Limb (tissue), 2 donors: ENCODE measurements at regions not wholly inside any gene's neighbourhood (a gene's known extent, or its start where the extent isn't known, plus 50 kb on each side); places are given as distances from the start of the nearest gene placed in this dataset.
"Not testable (repeated sequence)": the region's sequence is repeated elsewhere in the genome, so short reads cannot be mapped to it uniquely, and the experiment has no call there.

Experiments used
- DNase-seq, 2 donors: peaks; one replicate each; pipeline ENCODE4 v3.0.0-alpha.2; 2016; ENCODE audit errors: extremely low spot score in 2 of 2

DNA sequence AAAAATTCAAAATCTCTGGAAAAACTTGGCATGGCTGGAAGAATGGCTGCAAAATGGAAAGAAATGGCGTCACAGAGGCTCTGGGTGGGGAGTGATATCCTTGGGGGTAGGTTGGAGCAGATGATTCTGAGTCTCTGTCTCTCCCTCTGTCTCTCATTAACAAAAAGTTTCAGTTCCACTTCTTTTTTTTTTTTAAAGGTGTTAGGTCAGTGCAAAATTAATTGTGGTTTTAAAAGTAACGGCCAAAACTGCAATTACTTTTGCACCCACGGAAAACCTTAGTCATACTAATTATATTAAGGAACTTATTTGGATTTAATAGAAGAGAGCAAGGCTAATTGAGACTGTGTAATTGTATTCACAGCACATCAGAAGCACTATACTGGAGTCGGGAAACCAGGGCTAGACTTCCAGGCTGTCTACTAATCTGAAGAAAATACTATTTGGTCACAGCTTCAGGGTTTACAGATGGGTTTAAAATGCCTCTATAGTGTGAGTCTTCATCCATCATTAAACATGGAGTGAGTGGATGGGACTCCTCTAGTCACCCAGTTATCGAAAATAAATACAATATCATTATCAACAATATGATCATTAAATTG is 289.1 kb upstream of the PLD5 start:
- DNase-seq: no peak

DNA sequence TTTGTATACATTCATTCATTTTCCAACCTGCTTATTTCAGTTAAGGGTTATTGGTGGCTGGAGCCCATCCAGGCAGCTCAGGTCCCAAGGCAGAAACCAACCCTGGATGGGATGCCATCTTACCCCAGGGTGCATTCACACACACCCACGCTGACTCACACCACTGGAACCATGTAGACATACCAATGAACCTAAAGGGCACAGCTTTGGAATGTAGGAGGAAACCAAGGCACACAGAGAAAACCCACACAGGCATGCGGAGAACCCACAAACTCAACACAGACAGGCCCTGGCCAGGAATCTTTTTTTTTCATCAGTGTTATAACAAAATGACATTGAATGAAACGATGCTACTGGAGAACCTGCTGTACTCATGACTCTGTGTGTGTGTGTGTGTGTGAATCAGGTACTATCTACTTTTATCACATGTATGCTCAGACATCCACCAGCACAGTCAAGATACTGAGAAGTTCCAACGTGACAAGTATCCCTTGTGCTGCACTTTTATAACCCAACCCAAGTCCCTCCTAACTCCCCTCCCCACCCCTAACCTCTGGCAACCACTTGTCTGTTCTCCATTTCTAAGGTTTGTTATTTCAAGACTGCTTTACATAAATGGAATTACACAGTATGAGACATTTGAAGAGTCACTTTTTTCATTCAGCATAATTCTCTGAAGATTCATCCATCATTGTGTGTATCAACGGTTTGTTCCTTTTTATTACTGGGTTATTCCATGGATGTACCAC is 286.8 kb upstream of the PLD5 start:
- DNase-seq: no peak

DNA sequence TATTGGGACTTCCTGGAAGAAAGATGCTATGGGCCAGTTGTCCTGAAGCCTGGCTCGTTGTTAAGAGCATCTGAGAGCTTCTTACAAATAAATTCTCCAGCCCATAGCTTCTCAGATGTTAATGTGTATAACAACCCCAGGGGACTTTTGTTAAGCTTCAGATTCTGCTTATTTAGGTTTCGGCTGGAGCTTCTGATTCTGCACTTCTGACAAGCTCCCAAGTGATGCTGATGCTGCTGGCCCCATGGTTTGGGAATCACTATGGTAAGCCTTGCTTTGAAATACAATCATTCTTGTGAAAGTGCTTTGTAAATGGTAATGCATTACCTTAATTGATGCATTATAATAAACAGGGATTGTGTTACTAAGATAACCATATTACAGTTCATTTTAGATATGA is 281.8 kb upstream of the PLD5 start:
- no peak for DNase-seq

DNA sequence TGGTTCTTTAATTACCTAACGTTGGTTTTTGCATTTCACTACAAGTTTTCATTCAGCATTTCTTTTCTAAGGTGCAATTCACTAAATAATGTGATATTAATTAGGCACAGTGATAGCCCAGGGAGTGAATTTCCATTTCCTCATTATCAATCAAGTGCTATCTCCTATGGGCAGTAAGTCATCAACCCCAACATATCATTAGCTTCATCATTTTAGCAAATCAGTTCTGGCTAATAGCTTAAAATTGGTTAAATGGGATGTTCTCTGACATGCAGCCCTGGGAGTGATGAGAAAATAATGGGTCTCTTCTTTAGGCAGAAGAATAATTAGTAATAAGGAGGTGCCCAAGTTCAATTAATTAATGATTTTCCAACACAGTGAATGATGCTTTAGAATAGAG is 280.9 kb upstream of the PLD5 start:
- DNase-seq: not testable (repeated sequence)

DNA sequence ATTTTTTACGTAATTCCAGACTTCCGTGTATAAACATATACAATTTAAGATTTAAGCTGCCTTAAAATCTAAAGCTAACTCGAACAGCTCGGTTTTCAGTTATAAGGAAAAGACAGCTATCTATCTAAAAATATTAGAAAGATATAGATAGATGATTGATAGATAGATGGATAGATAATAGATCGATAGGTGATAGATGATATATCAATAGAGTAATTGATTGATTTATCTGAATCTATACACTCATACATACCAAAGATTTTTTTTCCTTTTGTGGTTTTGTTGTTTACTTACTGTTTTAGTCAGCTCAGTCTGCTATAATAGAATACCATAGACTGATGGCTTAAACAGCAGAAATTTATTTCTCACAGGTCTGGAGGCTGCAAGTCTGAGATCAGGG is 278.5 kb upstream of the PLD5 start:
- DNase-seq: no peak

DNA sequence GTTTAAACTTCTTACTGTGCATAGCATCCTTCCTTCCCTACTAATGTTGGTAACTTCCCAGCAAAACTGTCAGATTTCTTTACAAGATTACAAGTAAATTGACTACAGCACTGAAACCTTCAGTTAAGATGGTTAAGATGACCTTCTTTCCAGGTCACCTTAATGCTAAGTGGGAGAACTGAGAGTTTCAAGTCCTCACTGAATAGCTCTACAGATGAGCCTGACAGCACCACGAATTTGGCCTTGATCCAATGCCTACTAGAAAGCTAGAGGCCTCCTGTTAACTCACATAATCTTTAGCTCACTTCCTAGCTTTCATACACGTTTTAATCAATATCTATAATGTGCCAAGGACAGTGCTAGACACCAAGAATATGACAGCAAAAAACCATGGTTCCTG is 276.0 kb upstream of the PLD5 start:
- DNase-seq: no peak

DNA sequence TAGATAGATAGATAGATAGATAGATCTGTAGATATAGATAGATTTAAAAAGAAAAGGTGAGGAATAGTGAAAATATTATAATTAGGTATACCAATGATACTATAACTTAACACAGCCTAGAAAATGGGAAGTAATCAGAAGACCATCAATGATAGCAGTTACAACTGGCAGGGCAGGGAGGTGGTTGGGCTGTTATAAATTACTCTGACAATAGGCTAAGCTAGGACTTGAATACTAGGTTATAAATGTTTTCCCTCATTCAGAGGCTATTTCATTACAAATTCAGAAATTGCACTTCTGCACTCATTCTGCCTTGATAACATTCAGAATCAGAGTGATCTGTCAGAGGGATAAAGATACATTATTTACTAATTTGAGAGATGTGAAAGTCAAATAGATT is 273.4 kb upstream of the PLD5 start:
- DNase-seq: no peak

DNA sequence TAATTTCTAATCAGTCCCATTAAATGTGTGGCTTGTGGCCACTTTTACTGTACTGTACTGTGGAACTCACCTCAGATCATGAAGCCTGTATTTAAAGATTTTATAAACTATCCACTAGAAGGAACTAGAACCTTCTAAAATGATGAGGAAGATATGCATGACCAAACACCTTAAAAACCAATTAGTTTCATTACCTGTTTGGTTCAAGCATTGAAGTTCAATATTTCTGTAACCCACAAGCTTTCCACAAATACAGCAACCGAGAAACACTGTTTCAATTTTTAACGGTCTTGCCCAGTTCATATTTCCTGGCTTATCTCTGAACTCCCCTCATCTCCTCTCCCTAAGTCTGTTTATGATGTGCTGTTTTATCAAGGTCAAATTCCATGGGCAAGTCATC is 264.3 kb upstream of the PLD5 start:
- DNase-seq: no peak

DNA sequence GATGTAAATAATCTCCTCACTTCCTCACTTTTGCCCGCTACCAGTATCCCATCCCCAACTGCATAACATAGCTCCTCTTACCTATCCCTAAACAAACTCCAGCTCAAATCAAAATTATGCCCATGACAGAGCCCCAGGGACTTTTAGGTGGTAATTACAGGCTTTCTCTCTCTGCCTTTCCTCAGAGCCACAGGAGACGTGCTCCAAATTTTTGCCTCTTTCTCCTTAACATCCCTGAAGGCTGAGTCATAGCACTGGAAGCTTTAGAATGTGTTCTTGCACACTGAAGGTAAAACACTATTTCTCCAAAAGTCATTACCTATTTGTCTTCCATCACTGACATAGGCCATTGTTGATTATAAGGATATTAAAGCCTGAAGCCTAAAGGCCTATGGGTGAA is 263.5 kb upstream of the PLD5 start:
- DNase-seq: no peak

DNA sequence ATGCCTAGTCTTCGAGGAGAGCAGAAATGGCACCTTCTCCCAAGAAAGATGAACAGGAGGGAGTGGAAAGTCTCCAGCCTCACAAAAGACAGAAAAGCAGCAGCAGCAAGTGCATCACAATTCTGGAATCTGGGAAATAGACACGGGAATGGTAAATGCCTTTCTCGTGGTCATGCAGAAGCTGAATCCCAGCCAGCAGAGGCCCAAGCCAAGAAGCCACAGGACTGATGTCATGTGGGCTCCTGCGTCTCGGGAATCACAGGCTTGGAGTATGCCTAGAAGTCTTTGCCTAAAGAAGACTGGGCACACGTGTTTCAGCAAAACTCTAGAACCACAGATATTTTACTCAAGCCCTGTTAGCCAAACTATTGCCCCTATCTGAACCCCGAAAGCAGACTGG is 260.3 kb upstream of the PLD5 start:
- DNase-seq: no peak

DNA sequence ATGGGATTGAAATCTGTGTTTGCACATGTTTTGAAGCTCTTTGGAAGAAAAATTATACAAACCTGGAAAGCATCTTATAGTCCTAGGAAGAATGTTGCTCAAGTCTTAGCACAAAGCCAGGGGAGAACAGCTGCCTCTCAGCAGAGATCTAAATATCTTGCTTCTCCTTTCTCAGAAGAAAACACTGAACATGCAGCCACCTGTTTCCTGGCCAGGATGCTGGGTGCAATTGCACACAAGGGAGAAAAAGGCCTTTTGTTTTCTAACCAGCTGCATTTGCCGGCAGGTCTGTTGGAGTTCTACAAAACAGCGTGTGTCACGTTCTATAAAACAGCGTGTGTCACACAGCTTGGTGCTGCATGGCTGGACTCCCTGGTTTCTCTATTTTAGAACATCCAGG is 259.6 kb upstream of the PLD5 start:
- peak in 1 of 2 donors; percentile 5 for DNase-seq

DNA sequence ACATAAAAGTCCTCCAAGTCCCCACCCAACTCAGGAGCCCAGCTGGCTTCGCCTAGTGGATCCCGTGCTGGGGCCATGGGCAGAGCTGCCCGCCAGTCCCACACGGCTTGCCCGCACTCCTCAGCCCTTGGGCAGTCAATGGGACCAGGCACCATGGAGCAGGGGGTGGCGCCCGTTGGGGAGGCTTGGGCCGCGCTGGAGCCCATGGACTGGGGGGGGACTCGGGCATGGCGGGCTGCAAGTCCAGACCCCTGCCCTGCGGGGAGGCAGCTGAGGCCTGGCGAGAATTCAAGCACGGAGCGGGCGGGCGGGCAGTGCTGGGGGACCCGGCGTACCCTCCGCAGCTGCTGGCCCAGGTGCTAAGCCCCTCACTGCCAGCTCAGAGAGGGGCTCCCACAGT is 249.8 kb upstream of the PLD5 start:
- DNase-seq: no peak

DNA sequence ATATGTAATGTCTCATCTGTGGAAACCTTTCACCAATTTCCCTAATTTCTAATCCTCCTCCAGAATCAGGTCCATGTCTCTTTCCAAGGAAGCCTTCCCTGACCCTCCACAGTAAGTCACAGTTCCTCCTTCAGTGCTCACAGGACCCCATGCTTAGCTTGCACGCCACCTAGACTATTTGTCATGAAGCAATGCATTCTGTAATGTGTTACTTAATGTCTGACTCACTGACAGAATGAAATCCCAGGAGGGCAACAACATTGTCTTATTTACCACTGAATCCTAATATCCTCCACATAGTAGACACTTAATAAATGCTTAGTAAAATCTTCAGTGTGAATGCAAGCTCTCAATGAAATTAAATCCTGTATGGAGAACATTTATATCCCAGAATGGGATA is 245.9 kb upstream of the PLD5 start:
- DNase-seq: no peak

DNA sequence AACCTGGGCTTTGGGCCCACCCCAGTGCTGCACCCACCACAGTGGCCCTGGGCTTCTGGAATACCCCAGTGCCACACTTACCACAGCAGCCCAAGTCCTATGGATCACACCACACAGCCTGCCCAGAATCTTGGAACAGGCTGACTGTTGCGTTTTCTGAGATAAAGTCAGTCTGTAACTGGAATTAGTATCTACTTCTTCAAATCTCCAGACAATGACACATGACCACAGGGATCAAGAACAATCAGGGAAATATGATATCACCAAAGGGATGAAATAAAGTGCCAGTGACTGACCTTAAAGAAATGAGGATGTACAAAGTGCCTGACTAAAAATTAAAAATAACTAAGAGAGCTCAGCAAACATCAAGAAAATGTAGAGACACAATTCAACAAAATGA is 239.7 kb upstream of the PLD5 start:
- no peak for DNase-seq

DNA sequence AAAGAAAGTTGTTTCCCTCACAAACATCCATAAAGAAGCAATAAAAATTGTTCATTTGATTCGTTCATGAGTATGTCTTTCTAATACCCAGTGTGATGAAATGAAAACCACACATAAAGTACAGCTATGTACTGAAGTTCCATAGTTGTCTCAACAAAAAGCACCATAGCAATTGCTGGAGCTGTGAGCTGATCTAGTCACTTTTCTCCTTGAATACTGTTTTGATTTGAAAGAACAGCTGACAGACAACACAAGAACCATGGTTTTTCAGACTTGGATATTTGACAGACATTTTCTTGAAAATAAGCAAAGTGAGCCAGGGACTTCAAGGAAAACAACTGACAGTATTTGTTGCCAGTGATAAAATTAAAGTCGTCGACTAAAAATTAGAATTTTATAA is 237.1 kb upstream of the PLD5 start:
- DNase-seq: peak in 1 of 2 donors; percentile 30

DNA sequence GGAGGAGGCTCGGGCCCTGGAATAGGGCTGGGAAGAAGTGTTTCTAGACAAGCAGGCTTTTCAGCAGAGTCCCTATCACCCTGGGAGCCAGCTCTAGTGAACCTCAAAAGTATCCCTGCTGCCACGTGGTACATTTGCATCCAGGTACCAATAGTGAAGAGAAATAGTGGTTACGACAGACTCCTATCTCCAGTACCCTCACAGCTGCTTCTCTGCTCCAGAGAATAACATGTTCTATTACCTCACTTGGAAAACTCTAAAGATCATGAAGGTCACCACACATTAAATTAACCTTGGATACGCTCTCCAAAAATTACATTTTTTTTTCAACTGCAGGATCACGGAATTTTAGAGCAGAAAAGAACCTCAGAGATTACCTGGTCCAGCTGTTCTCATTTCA is 230.4 kb upstream of the PLD5 start:
- DNase-seq: no peak

DNA sequence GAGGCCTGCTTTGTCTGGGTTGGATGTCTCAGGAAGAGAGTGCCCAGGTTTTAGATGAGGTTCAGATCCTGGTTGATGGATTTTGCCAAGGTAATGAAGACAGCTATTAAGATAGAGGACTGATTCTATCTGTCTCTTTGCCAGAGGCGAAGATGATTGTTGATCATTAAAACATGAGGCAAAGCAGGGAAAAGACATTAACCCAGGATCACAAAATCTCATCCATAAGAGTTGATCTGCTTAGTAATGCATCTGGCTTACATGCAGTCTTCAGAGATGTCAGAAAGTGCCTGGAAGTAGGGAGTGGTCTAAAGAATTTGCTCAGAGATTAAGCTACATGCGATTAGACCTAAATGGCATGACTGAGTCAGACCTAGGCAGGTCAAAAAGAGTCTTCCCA is 229.6 kb upstream of the PLD5 start:
- DNase-seq: no peak

DNA sequence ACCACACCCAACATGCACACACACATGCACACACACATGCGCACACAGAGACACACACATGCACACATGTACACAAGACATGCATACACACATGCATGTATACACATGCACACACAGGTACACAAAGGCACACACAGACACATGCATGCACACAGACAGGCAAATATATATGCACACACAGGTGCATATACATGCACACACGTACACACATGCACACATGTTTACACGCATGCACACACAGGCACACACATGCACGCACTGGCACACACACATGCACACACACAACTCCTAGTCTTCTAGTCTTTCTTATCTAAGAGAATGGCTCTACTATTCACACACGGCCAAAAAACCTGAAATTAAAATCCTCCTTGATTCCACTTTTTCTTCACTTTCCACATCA is 222.7 kb upstream of the PLD5 start:
- no peak for DNase-seq

DNA sequence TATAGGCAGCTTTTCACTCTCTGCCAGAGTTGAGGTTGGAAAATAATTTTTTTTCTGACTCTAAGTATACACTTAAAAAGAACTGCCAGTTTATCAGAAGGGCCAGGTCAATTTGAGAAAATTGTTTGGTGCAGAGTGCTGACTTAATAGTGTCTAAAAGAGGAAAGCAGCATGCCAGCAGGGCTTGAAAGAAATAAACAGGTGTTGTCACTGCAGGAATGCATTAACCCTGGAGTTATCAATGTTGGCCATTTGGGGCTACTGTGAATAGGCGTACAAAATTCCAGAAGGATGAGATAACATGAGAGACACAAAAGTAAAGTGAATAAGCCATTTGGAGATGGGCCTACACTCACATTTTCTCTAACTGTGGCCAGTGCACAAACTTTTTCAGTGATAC is 220.6 kb upstream of the PLD5 start:
- peak in 1 of 2 donors; percentile 42 for DNase-seq

DNA sequence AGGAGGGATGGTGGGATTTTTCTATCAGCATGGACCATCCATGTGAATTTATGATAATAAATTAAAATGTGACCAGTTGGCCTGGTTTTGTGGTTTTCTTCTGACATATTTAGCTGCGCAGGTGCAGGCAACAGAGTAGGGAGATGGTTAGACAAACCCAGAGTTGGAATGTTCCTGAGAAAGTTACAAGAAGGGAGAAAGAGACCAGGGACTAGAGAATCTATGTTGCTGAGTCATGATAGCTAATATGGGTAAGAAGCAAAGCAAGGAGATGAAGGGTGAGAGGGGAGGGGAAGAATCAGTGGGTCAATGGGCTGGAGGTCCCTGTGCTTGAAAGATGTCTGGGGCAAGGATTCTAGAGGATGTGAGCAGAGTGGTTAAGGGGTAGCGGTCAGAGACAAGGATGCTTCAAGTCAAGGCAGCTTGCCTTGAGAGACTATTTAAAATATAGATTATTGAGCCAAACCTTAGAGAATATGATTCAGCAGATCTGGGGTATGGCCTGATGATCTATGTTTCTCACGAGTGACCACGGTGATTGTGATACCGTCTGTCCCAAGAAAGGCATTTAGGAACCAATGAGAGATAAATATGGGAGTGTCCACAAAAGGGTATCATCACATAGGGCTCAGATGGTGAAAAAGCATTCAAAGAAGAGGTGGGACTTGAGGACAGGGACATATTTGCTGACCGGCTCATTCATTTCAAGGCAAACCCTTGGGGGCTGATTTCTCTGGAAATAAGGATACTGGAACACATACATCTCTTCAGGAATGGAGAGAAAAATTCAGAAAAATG is 219.7 kb upstream of the PLD5 start:
- DNase-seq: no peak

DNA sequence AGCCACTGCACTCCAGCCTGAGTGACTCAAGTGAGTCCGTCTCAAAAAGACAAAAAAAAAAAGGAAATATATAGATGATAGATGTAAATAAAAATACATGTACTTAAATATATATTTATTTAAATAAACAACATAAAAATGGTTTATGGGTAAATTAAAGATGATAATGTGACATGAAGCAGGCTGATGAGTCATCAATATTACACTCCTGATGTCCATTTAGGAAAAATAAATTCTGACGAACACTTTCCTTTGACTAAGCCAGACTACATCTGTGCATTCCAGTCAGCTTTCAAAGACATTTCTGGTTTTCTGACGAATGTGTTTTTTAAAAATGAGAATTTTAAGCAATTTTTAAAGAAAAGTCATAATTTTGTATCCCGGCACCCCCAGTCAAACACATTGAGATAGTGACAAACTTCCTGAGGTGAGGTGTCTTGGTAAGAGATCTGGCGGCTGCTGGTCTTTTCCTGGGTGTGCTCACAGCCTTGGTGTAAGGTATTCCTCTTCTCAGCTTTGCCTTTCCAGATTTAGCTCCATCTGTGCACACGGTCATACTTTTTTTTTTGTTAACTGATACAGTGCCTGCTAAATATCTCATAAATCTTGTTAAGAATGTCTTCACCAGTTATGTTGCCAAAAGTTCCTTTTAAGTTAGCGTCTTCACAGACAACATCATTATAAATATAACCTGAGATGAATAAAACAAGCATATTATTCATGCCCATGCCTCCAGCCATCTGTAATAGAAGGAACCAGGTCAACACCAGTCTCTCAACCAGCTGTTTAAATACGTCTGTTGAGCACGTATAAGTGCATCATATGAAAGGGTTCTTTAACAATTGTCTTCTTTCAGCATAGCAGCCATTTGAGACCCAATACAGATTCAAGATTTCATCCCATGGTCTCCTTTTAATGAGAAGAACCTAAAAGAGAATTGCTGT is 214.5 kb upstream of the PLD5 start:
- no peak for DNase-seq

DNA sequence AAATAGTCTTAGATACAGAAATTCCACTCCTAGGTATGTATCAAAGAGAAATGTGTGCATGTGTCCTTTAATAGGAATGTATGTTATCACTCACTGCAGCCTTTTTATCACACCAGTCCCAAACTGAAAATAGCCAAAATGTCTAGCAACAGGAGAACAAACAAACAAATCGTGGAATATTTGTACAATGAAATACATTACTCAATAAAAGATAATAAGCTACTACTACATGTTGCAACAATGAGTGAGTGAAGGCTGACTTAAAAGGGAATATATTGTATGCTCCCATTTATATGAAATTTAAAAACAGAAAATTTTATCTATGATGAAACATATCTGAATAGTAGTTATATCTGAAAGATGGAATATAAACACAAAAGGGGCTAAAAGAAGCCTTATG is 212.1 kb upstream of the PLD5 start:
- no peak for DNase-seq
